ENCODE measurements at regions not wholly inside any gene's neighbourhood (a gene's known extent, or its start where the extent isn't known, plus 50 kb on each side); places are given as distances from the start of the nearest gene placed in this dataset.

DNA sequence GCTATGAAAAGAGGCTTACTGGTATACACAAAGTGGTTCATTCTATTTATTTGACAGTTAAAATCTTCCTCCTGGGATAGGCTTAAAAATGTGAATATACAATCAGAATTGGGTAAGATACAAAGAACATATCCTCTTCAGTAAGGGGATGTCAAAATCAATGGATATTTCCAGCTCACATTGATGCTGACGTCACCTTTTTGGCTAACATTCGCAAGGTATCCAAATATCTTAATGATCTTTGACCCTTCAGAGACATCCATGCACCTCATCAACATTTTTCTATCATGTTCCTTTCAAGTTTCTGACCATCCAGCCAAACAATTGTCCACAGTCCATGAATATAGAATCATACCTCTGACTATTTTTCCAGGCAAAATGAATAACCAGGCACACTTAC, 697.3 kb downstream of the NR2F2 start:
- Histone ChIP-seq H3K36me3 (no peaks in the 10 kb centered on the region), H3K9me3 (peaks cover 0 to 23% (median 6%) of the 10 kb centered on the region in 12 donors), H3K4me3 (no peak overlapping the region), H3K27me3 (no peaks in the 10 kb centered on the region), H3K27ac (no peak overlapping the region), H3K4me1 (no peaks in the 10 kb centered on the region)
- no peak for ATAC-seq
- DNase-seq: no peak
- intact Hi-C loops (cut with DNase I): no loop called here
- TF ChIP-seq CTCF (IDR thresholded peaks at IDR 0.05) (no peak), POLR2A (IDR thresholded peaks at IDR 0.05) (no peak)
- WGBS, 4 donors: 82 to 90% (median 87%) methylated on average over 2 of the region's 2 CpGs

- TF ChIP-seq POLR2A (IDR thresholded peaks at IDR 0.05): no peak
- no peak for TF ChIP-seq CTCF (IDR thresholded peaks at IDR 0.05)
- DNase-seq: no peak
- Histone ChIP-seq H3K36me3 (no peaks in the 10 kb centered on the region), H3K9me3 (peaks cover 0 to 23% (median 6%) of the 10 kb centered on the region in 12 donors), H3K27me3 (no peaks in the 10 kb centered on the region), H3K4me3 (no peak overlapping the region), H3K4me1 (no peaks in the 10 kb centered on the region), H3K27ac (no peak overlapping the region)
- ATAC-seq: no peak
- 76 to 88% (median 86%) methylated on average over 2 of the region's 2 CpGs for WGBS, 4 donors
- intact Hi-C loops (cut with DNase I): loop anchor here in 1 of 10 donors (10.0 kb wide), 1 partner anchor 75 kb away; no protein-coding TSS in a partner anchor
Measured at GRCh38 chr15:97030251-97030650, 699.8 kb downstream of the NR2F2 start.

GRCh38 chr15:97036301-97036700, 705.8 kb downstream of the NR2F2 start:
- peaks cover 0 to 17% (median 0%) of the 10 kb centered on the region in 12 donors for H3K9me3 ChIP-seq
- WGBS, 4 donors: 41 to 55% (median 54%) methylated on average over 3 of the region's 3 CpGs
- TF ChIP-seq CTCF (IDR thresholded peaks at IDR 0.05) (no peak), POLR2A (IDR thresholded peaks at IDR 0.05) (no peak)
- H3K4me3 ChIP-seq: no peak overlapping the region
- H3K27me3 ChIP-seq: peaks cover 0 to 3% (median 0%) of the 10 kb centered on the region in 9 donors
- intact Hi-C loops (cut with DNase I): loop anchor here in 1 of 10 donors (10.0 kb wide), 1 partner anchor 68 kb away; no protein-coding TSS in a partner anchor
- ATAC-seq (no peak), DNase-seq (no peak)
- no peaks in the 10 kb centered on the region for H3K36me3 ChIP-seq
- H3K4me1 ChIP-seq: no peaks in the 10 kb centered on the region
- no peak overlapping the region for H3K27ac ChIP-seq

DNA sequence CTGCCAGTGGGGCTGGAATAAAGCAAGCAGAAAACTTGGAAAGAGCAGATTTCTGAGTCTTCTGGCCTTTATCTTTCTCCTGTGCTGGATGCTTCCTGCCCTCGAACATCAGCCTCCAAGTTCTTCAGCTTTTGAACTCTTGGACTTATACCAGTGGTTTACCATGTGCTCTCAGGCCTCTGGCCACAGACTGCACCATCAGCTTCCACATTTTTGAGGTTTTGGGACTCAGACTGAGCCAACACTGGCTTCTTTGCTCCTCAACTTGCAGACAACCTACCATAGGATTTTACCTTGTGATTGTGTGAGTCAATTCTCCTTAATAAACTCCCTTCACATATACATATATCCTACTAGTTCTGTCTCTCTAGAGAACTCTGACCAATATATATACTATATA, 706.6 kb downstream of the NR2F2 start:
- 20 to 63% (median 47%) methylated on average over 1 of the region's 1 CpG for WGBS, 4 donors
- Histone ChIP-seq H3K4me1 (no peaks in the 10 kb centered on the region), H3K27ac (no peak overlapping the region), H3K4me3 (no peak overlapping the region), H3K36me3 (no peaks in the 10 kb centered on the region), H3K27me3 (peaks cover 0 to 3% (median 0%) of the 10 kb centered on the region in 9 donors), H3K9me3 (peaks cover 0 to 12% (median 0%) of the 10 kb centered on the region in 12 donors)
- DNase-seq (no peak), ATAC-seq (no peak)
- intact Hi-C loops (cut with DNase I): loop anchor here in 1 of 10 donors (10.0 kb wide), 1 partner anchor 68 kb away; no protein-coding TSS in a partner anchor
- TF ChIP-seq POLR2A (IDR thresholded peaks at IDR 0.05): no peak

All from heart left ventricle (tissue), 16 donors.